Endothelial cell of umbilical vein (primary cell): ENCODE measurements at regions not wholly inside any gene's neighbourhood (a gene's known extent, or its start where the extent isn't known, plus 50 kb on each side); places are given as distances from the start of the nearest gene placed in this dataset.

Experiments
- BruUV-seq: library from RNA; stranded (reverse); fragments of 400-500 nt; replicated peaks from 2 replicates; lab custom pipeline; 2021; lab: Mats Ljungman, UMichigan
- CTCF ChIA-PET: fragments of 300-600, 350-600 bp; sonication (Branson Sonifier 250); formaldehyde crosslinking; loops from one replicate; lab custom pipeline; 2021; ENCODE audit warnings: antibody characterized with exemption, inconsistent platforms; lab: Charles Lee
- POLR2A ChIA-PET: fragments of 300-600, 350-600 bp; sonication (Branson Sonifier 250); formaldehyde crosslinking; loops from one replicate; lab custom pipeline; 2021; ENCODE audit warnings: antibody characterized with exemption, inconsistent platforms; lab: Charles Lee
- DNase-seq: peaks from one replicate; pipeline ENCODE4 v3.0.0-alpha.2; 2011; ENCODE audit warnings: low read depth, low spot score
- FAIRE-seq: peaks from 2 replicates; lab custom pipeline; 2011; peaks lifted over from hg19 to GRCh38; lab: Jason Lieb, UNC
- H2AFZ ChIP-seq: 2 replicates; pipeline ENCODE4 v1.6.0; 2012; ENCODE audit warnings: low read depth, low read length, control low read depth, inconsistent platforms
- H3K27ac ChIP-seq: 2 replicates; pipeline ENCODE4 v1.5.1; 2011; ENCODE audit warnings: low read depth, mild to moderate bottlenecking, control low read depth, low read length, moderate library complexity; ENCODE audit not compliant: insufficient read depth
- H3K27me3 ChIP-seq, 2 experiments: 2 replicates each; pipeline versions ENCODE4 v1.6.0 to v1.6.1; 2011; ENCODE audit warnings: low read length in 2 of 2, mixed read lengths in 1 of 2; ENCODE audit not compliant: control insufficient read depth in 2 of 2, insufficient read depth in 2 of 2
- H3K36me3 ChIP-seq, 2 experiments: 2 replicates in 1 of 2; 3 replicates in 1 of 2; pipeline ENCODE4 v1.5.1; 2011; ENCODE audit warnings: low read length in 2 of 2, mild to moderate bottlenecking in 1 of 2, moderate library complexity in 1 of 2; ENCODE audit not compliant: control insufficient read depth in 2 of 2, insufficient read depth in 2 of 2; ENCODE audit errors: extremely low read depth in 1 of 2
- H3K4me1 ChIP-seq: 3 replicates; pipeline ENCODE4 v1.5.1; 2011; ENCODE audit warnings: mild to moderate bottlenecking, low read length; ENCODE audit not compliant: control insufficient read depth, insufficient read depth; ENCODE audit errors: extremely low read depth
- H3K4me2 ChIP-seq: 2 replicates; pipeline ENCODE4 v1.6.1; 2011; ENCODE audit warnings: low read length, control low read depth, mixed read lengths; ENCODE audit not compliant: insufficient read depth
- H3K4me3 ChIP-seq, 3 experiments: fragments of 200-600 bp in 1 of 3; sonication (generic), shearing (Covaris generic) in 1 of 3; replicated peaks in 1 of 3; 2 replicates each; pipeline ENCODE4 v1.5.1; 2011 to 2016; ENCODE audit warnings: control low read depth in 3 of 3, low read length in 3 of 3, mild to moderate bottlenecking in 2 of 3, inconsistent platforms in 1 of 3, low read depth in 1 of 3, moderate library complexity in 1 of 3; ENCODE audit not compliant: insufficient read depth in 1 of 3
- H3K79me2 ChIP-seq: 2 replicates; pipeline ENCODE4 v1.6.0; 2012; ENCODE audit warnings: low read length, inconsistent platforms; ENCODE audit not compliant: control insufficient read depth, insufficient read depth
- H3K9ac ChIP-seq: replicated peaks from 2 replicates; pipeline ENCODE3; 2011; ENCODE audit warnings: low read length, control low read depth; ENCODE audit not compliant: insufficient read depth; ENCODE audit errors: extremely low read depth
- H3K9me1 ChIP-seq: replicated peaks from 3 replicates; pipeline ENCODE4 v1.6.0; 2011; ENCODE audit warnings: mild to moderate bottlenecking, low read length; ENCODE audit not compliant: control insufficient read depth, insufficient read depth; ENCODE audit errors: extremely low read depth
- H3K9me3 ChIP-seq: replicated peaks from 2 replicates; pipeline ENCODE4 v1.5.1; 2012; ENCODE audit warnings: low read length, inconsistent platforms; ENCODE audit not compliant: control insufficient read depth, insufficient read depth
- H4K20me1 ChIP-seq: replicated peaks from 2 replicates; pipeline ENCODE3; 2011; ENCODE audit warnings: mild to moderate bottlenecking, low read length; ENCODE audit not compliant: control insufficient read depth, insufficient read depth; ENCODE audit errors: extremely low read depth
- CTCF ChIP-seq, 2 donors: IDR thresholded peaks; 1 replicate in 1 of 2; 2 replicates in 1 of 2; pipeline ENCODE4 v1.5.1; 2011; ENCODE audit warnings: low read length in 2 of 2, mild to moderate bottlenecking in 2 of 2, moderate library complexity in 2 of 2, control low read depth in 1 of 2, inconsistent platforms in 1 of 2, low read depth in 1 of 2; ENCODE audit not compliant: insufficient read depth in 1 of 2; ENCODE audit errors: extremely low read depth in 1 of 2
- EZH2 ChIP-seq: IDR thresholded peaks from 2 replicates; pipeline ENCODE4 v1.6.1; 2012; ENCODE audit warnings: borderline replicate concordance, low read depth, mild to moderate bottlenecking, moderate library complexity, low read length, inconsistent platforms; ENCODE audit not compliant: severe bottlenecking
- FOS ChIP-seq: IDR thresholded peaks from 2 replicates; pipeline ENCODE4 v1.6.1; 2011; ENCODE audit warnings: mild to moderate bottlenecking, low read length, moderate library complexity, borderline replicate concordance; ENCODE audit not compliant: insufficient read depth
- GATA2 ChIP-seq: IDR thresholded peaks from 2 replicates; pipeline ENCODE4 v1.7.0; 2011; ENCODE audit warnings: low read depth, mild to moderate bottlenecking, moderate library complexity, mixed read lengths, low read length; ENCODE audit not compliant: insufficient read length, insufficient read depth
- JUN ChIP-seq: IDR thresholded peaks from 2 replicates; pipeline ENCODE4 v1.6.1; 2011; ENCODE audit warnings: borderline replicate concordance, low read depth; ENCODE audit not compliant: insufficient read length, insufficient read depth
- MAX ChIP-seq: IDR thresholded peaks from 2 replicates; pipeline ENCODE4 v1.6.1; 2011; ENCODE audit not compliant: insufficient read depth, insufficient read length
- MYC ChIP-seq: IDR thresholded peaks from one replicate; pipeline ENCODE4 v1.6.1; 2011; ENCODE audit warnings: mild to moderate bottlenecking, low read depth, low read length
- POLR2A ChIP-seq: IDR thresholded peaks from 2 replicates; pipeline ENCODE4 v1.6.1; 2012; ENCODE audit warnings: low read depth, mild to moderate bottlenecking, control low read depth, low read length
- POLR2AphosphoS5 ChIP-seq: IDR thresholded peaks from 2 replicates; pipeline ENCODE4 v1.6.1; 2012; ENCODE audit warnings: low read depth, mild to moderate bottlenecking, control low read depth, low read length, moderate library complexity; ENCODE audit not compliant: insufficient read depth
- dilution Hi-C: fragments of 300-500 bp; cut with MboI; formaldehyde crosslinking; loops from one replicate; pipeline ENCODE4 v1.15.0; 2019; ENCODE audit warnings: low sequenced_read_pairs; ENCODE audit not compliant: extremely low pct_ligation_motif_present
- intact Hi-C: fragments of 100-400 bp; cut with micrococcal nuclease; formaldehyde crosslinking; loops from one replicate; pipeline ENCODE4 v1.10.0; 2022

GRCh38 chr6:91304521-91304920 is 717.6 kb upstream of the MAP3K7 start:
- TF ChIP-seq POLR2AphosphoS5 (no peak), MAX (no peak), CTCF (IDR thresholded peaks at IDR 0.05; ENCODE audit: extremely low read depth in 1 of 2, insufficient read depth in 1 of 2, low read depth in 1 of 2, low read length in 2 of 2) (no peak), EZH2 (no peak), FOS (no peak), POLR2A (no peak)
- no TSS peak for BruUV-seq
- no peaks in the 10 kb centered on the region for H3K36me3 ChIP-seq
- dilution Hi-C loops (no loop called here), intact Hi-C loops (no loop called here)
- no peaks in the 10 kb centered on the region for H4K20me1 ChIP-seq
- no peaks in the 10 kb centered on the region for H3K9me3 ChIP-seq
- no peak overlapping the region for H3K9ac ChIP-seq
- ChIA-PET CTCF (no interaction called here), POLR2A (no interaction called here)
- no peak overlapping the region for H3K27ac ChIP-seq
- no peaks in the 10 kb centered on the region for H3K79me2 ChIP-seq
- H3K27me3 ChIP-seq, result no peaks in the 10 kb centered on the region
- DNase-seq (no peak), FAIRE-seq (no peak)
- no peak overlapping the region for H3K4me3 ChIP-seq
- no peaks in the 10 kb centered on the region for H3K9me1 ChIP-seq
- H3K4me2 ChIP-seq, result no peak overlapping the region
- H2AFZ ChIP-seq, result no peak overlapping the region
- H3K4me1 ChIP-seq, result no peaks in the 10 kb centered on the region

GRCh38 chr6:91303326-91303725 is 716.5 kb upstream of the MAP3K7 start:
- no peaks in the 10 kb centered on the region for H3K4me1 ChIP-seq
- no peak overlapping the region for H3K4me2 ChIP-seq
- H3K9me1 ChIP-seq, result no peaks in the 10 kb centered on the region
- no peaks in the 10 kb centered on the region for H3K27me3 ChIP-seq
- CTCF ChIA-PET, result no interaction called here
- no peaks in the 10 kb centered on the region for H3K79me2 ChIP-seq
- no peak for FAIRE-seq
- H2AFZ ChIP-seq, result no peak overlapping the region
- dilution Hi-C loops (no loop called here), intact Hi-C loops (no loop called here)
- TF ChIP-seq EZH2, result no peak
- TF ChIP-seq CTCF (IDR thresholded peaks at IDR 0.05; ENCODE audit: extremely low read depth in 1 of 2, insufficient read depth in 1 of 2, low read depth in 1 of 2, low read length in 2 of 2), result no peak
- TF ChIP-seq GATA2, result no peak
- TF ChIP-seq POLR2AphosphoS5, result no peak
- TF ChIP-seq POLR2A, result no peak
- TF ChIP-seq JUN, result no peak
- no peak for TF ChIP-seq MYC
- TF ChIP-seq MAX, result no peak
- no peak for TF ChIP-seq FOS
- no TSS peak for BruUV-seq
- H3K27ac ChIP-seq, result no peak overlapping the region
- no peak overlapping the region for H3K4me3 ChIP-seq
- H3K9ac ChIP-seq, result no peak overlapping the region
- no peaks in the 10 kb centered on the region for H4K20me1 ChIP-seq
- H3K36me3 ChIP-seq, result no peaks in the 10 kb centered on the region
- DNase-seq, result no peak
- no peaks in the 10 kb centered on the region for H3K9me3 ChIP-seq
- POLR2A ChIA-PET, result no interaction called here
